Mucosa of descending colon (tissue), 3 donors: ENCODE measurements at regions not wholly inside any gene's neighbourhood (a gene's known extent, or its start where the extent isn't known, plus 50 kb on each side); places are given as distances from the start of the nearest gene placed in this dataset.

Experiments
- ATAC-seq: fragments of 200-7000 bp; cut with Tn5 transposase; one replicate; pipeline ENCODE4 v1.9.1; 2020; ENCODE audit warnings: mild to moderate bottlenecking, moderate library complexity
- DNase-seq, 3 donors: peaks; one replicate each; pipeline ENCODE4 v3.0.0-alpha.2; 2020
- H3K36me3 ChIP-seq: fragments of 200-600 bp; one replicate; pipeline ENCODE4 v1.8.0; 2021; ENCODE audit warnings: low read depth, mild to moderate bottlenecking
- H3K4me1 ChIP-seq: fragments of 200-600 bp; one replicate; pipeline ENCODE4 v1.8.0; 2021; ENCODE audit warnings: low read depth, mild to moderate bottlenecking
- H3K4me3 ChIP-seq: fragments of 200-600 bp; one replicate; pipeline ENCODE4 v1.8.0; 2021; ENCODE audit warnings: mild to moderate bottlenecking
- H3K9me3 ChIP-seq: fragments of 200-600 bp; one replicate; pipeline ENCODE4 v1.8.0; 2021; ENCODE audit warnings: mild to moderate bottlenecking
- intact Hi-C, 2 donors: fragments of 100-400 bp; cut with DNase I in 1 of 2; cut with micrococcal nuclease in 1 of 2; formaldehyde crosslinking; loops; one replicate each; pipeline versions ENCODE4 v1.11.0 to v1.11.1; 2022; cut with DNase I, micrococcal nuclease
- TF ChIP-seq, protein P1 (sequence below): fragments of 200-600 bp; IDR thresholded peaks from one replicate; pipeline ENCODE4 v1.8.0; 2022; ENCODE audit warnings: antibody characterized with exemption, mild to moderate bottlenecking
- donor health status: DM: no; HTN: no; CAD: no; lungs with moderate emphysema.
- donor health status: DM: no; HTN: no; CAD: no.
- donor health status: DM: no; HTN: yes; CAD: no.

DNA sequence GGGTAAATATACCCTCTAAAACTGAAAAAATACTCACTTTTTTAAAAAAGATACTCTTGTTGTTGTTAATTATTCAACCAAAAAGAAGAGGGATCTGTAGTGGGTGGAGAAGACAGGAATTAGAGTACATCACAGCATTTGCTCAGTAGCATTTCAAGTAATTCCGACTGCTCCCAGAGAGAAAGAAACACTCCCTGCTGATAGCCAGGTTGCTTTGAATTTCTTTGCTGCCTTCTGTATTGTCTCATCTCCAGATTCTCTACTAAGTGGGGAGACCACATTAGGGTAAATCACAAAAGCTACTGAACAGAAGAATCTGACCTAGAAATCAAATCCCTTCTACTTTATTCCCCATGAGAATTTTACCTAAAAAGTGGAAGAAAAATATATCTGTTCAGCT is 661.1 kb downstream of the BRINP3 start:
- TF ChIP-seq, protein P1, sequence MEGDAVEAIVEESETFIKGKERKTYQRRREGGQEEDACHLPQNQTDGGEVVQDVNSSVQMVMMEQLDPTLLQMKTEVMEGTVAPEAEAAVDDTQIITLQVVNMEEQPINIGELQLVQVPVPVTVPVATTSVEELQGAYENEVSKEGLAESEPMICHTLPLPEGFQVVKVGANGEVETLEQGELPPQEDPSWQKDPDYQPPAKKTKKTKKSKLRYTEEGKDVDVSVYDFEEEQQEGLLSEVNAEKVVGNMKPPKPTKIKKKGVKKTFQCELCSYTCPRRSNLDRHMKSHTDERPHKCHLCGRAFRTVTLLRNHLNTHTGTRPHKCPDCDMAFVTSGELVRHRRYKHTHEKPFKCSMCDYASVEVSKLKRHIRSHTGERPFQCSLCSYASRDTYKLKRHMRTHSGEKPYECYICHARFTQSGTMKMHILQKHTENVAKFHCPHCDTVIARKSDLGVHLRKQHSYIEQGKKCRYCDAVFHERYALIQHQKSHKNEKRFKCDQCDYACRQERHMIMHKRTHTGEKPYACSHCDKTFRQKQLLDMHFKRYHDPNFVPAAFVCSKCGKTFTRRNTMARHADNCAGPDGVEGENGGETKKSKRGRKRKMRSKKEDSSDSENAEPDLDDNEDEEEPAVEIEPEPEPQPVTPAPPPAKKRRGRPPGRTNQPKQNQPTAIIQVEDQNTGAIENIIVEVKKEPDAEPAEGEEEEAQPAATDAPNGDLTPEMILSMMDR: no peak
- no peaks in the 10 kb centered on the region for H3K9me3 ChIP-seq
- no peaks in the 10 kb centered on the region for H3K4me1 ChIP-seq
- DNase-seq (no peak), ATAC-seq (no peak)
- no peaks in the 10 kb centered on the region for H3K36me3 ChIP-seq
- no peak overlapping the region for H3K4me3 ChIP-seq
- intact Hi-C loops: no loop called here

DNA sequence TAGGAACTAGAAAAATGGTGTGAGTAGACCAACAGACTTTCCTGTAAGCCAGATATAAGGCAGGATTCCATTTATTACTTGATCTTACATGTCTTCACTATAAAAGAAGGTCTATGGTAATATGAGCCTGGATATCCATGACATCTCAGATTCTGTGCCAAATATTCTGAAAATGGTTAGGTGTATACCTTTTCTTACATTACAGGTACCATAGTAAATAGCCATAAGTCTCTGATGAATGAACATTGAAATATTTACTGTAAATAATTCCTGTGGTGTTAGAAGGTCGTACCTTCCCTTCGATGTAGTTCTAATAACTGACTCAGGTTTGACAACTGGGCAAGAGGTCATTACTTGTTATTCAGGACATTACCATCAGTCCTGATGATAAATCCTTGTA is 657.9 kb downstream of the BRINP3 start:
- Histone ChIP-seq H3K9me3 (no peaks in the 10 kb centered on the region), H3K4me1 (no peaks in the 10 kb centered on the region), H3K36me3 (no peaks in the 10 kb centered on the region), H3K4me3 (no peak overlapping the region)
- TF ChIP-seq, protein P1: no peak
- ATAC-seq (no peak), DNase-seq (no peak)
- intact Hi-C loops: no loop called here

DNA sequence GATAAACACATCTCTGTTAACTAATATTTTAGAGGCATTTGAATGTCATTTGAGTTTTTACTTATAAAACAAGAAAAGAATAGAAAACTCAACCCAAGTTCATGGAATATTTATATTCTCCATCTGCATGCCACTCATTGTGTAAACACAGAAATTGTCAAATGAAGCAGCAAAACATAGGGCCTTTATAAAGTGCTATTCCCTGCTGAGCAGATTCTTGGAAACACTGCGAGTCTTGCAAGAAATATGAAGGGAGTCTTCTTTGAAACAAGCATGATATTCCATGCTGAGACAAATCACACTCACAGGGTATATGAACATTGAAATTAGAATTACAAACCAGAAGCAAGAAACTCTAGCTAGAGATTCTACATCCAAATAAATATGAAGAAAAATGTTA is 655.8 kb downstream of the BRINP3 start:
- Histone ChIP-seq H3K9me3 (no peaks in the 10 kb centered on the region), H3K4me1 (no peaks in the 10 kb centered on the region), H3K36me3 (no peaks in the 10 kb centered on the region), H3K4me3 (no peak overlapping the region)
- intact Hi-C loops: no loop called here
- TF ChIP-seq, protein P1: no peak
- ATAC-seq: no peak
- no peak for DNase-seq

DNA sequence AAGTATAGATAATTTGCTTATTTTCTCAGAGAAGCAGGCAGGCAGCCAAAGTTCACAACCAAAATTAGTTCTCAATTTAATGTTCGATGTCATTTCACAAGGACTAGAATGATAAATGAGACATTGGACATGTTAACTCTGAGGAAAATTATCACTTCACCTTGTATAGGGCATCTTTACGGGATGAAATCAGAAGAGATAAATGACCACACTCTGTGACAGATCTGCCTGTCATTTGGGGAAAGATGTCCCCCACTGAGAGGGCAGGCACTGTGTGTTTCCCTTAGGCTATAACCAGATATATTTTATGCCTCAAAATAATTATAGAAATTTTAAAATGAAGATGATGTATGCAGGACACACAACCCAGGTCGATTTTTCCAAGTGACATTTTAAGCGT is 642.9 kb downstream of the BRINP3 start:
- H3K9me3 ChIP-seq: no peaks in the 10 kb centered on the region
- H3K4me3 ChIP-seq: no peak overlapping the region
- TF ChIP-seq, protein P1: no peak
- no peaks in the 10 kb centered on the region for H3K4me1 ChIP-seq
- DNase-seq (no peak), ATAC-seq (no peak)
- intact Hi-C loops: no loop called here
- H3K36me3 ChIP-seq: no peaks in the 10 kb centered on the region

DNA sequence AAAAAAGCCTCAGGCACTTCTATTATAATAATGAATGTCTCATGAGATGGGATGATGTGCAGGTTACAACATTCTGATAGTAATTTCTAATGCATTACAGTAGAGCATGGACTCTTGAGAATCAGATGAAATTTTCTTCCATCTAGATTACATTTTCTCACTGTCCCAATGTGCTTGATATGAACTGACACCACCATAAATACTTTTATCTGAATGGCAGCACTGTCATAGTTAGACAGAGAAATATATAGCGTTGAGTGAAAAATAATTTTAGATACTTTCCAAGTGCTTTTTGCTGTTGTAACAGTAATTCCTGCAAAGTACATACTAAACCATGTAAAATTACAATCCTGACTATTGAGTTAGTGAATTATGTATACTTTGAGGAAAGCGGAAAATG is 630.1 kb downstream of the BRINP3 start:
- H3K4me3 ChIP-seq: no peak overlapping the region
- TF ChIP-seq, protein P1: no peak
- H3K9me3 ChIP-seq: no peaks in the 10 kb centered on the region
- intact Hi-C loops: no loop called here
- ATAC-seq (no peak), DNase-seq (no peak)
- no peaks in the 10 kb centered on the region for H3K36me3 ChIP-seq
- no peaks in the 10 kb centered on the region for H3K4me1 ChIP-seq

DNA sequence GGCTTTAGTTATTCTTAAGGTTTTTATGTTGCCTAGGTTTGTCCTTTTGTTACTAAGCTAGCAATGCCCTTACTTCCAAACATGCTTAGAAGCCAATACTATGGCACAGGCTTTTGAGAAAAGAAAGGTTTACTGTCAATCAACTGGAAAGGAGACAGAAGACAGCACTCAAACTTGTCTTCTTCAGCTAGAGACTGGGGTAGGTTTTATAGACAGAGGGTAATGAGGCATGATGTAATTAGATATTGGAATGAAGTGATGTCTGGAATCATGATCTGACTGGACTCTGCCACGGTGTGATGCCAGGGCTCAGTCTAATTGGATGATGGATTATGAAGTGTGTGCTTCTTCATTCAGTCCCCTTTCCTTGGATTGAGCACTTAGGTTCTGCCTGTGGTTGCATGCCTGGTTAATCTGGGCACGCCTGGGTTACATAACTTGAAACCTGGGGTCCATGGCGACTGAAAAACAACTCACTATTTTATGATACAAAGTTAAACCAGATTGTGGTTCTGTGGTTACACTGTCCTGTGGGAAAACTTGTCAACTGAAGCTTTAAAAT is 625.8 kb downstream of the BRINP3 start:
- intact Hi-C loops: no loop called here
- no peak for ATAC-seq
- no peaks in the 10 kb centered on the region for H3K4me1 ChIP-seq
- H3K9me3 ChIP-seq: no peaks in the 10 kb centered on the region
- no peak for DNase-seq
- TF ChIP-seq, protein P1: no peak
- no peaks in the 10 kb centered on the region for H3K36me3 ChIP-seq
- H3K4me3 ChIP-seq: no peak overlapping the region
